Hematopoietic multipotent progenitor cell treated with erythropoietin and hydrocortisone succinate and interleukin-3 and kit ligand, for 4 days (in vitro differentiated cells): ENCODE measurements at regions not wholly inside any gene's neighbourhood (a gene's known extent, or its start where the extent isn't known, plus 50 kb on each side); places are given as distances from the start of the nearest gene placed in this dataset.
"Not testable (repeated sequence)": the region's sequence is repeated elsewhere in the genome, so short reads cannot be mapped to it uniquely, and the experiment has no call there.

ENCODE experiments used
- DNase-seq: peaks from one replicate; pipeline ENCODE4 v3.0.0-alpha.2; 2015

DNA sequence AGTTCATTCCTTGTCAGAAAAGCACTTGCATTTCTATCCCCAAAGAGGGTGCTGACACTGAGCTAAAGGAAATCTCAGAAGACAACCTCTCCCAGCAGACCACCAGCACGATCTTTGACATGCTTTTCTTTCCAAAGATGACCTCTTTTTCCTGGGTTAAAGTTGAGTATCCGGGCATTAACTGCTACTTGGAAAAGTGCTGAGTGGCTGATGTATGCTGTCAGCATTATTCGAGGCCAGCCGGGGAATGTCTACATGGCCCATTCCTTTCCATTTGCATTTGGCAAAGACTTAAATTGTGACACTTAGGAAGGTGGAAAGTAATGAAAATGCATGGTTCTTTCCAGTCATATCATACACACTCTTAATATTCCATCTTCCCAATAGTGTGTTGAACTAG lies 90.6 kb upstream of the SKAP2 start:
- no peak for DNase-seq

DNA sequence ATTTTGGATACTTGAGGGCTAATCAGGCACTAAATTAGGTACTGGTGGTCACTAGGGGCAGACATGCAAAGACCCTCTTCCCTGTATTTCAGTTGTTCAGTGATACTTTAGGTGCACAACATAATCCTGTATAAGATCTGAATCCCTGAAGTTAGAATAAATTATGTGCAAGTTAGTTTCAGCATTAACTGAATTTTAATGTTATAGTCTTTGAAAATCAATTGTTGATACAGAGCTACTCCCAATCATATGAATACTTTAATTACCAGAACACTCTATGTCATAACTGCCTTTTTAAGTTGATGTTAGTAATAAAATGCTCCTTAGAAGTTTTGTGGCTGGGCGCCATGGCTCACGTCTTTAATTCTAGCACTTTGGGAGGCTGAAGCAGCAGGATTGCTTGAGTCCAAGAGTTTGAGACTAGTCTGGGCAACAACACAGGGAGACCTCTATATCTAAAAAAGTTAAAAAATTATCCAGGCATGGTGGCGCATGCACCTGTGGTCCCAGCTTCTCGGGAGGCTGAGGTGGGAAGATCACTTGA lies 87.1 kb upstream of the SKAP2 start:
- no peak for DNase-seq

GRCh38 chr7:26950889-26951288 lies 86.5 kb upstream of the SKAP2 start:
- no peak for DNase-seq

- no peak for DNase-seq
Observed at GRCh38 chr7:26949319-26949718, 84.9 kb upstream of the SKAP2 start.

GRCh38 chr7:26948617-26949118 lies 84.3 kb upstream of the SKAP2 start:
- no peak for DNase-seq

- DNase-seq: no peak
Observed at GRCh38 chr7:26944501-26945358, 80.3 kb upstream of the SKAP2 start.

GRCh38 chr7:26937939-26938623 lies 73.7 kb upstream of the SKAP2 start:
- no peak for DNase-seq

DNA sequence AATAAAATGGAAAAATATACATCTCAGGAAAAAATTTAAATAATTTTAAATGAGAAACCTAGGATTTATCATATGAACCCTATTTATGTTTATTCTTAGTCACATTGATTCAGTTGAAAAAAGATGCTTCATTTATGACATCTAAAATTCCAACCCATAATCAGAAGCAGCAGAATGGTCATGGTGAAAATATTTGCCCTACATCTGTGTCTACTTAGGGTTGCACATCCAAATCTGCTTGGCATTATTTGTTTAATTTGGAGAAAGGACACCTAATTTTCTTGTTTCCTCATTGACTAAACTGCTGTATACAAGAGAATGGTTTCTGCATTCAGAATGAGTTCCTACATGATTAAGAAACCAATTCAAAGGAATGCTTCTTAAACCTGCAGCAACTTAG lies 72.9 kb upstream of the SKAP2 start:
- DNase-seq: no peak

- DNase-seq: not testable (repeated sequence)
Observed at GRCh38 chr7:26932616-26933015, 68.2 kb upstream of the SKAP2 start.

DNA sequence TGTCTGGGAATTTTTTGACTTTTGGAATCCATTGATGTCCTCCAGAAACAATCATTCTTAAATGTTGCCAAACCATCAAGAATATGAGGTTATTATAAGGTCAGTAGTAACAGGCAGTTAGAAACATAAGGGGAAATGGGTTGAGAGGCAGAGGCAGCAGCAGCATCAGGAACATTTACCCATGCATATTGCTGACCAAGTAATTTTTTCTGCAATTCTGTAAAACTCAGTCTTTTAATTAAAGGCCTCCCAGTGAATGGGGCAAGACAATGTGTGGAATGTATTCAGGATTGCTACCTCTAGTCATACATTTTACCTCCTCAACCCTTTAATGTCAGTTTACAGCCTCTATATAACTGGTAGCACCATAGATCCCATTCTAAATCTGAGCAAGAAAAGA lies 66.5 kb upstream of the SKAP2 start:
- no peak for DNase-seq

DNA sequence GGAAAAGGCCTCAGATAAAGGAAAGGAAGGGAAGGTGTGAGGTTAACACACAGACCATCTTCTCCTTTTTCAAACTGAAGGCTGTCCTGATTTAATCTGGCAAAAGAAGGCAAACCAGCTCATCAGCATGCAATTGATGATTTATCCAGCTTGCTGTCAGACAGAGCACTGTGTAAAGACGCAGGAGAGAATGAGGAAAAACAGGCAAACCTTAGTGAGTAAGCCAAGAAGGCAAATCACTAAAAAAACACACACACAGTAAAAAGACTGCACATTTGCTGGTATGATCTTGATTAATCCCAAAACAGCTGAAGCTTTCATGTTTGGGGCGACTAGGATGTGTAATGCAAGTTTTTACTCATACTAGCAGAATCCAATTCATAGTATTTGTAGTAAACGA lies 65.8 kb upstream of the SKAP2 start:
- DNase-seq: no peak

- DNase-seq: no peak
Observed at GRCh38 chr7:26928703-26929347, 64.4 kb upstream of the SKAP2 start.

DNA sequence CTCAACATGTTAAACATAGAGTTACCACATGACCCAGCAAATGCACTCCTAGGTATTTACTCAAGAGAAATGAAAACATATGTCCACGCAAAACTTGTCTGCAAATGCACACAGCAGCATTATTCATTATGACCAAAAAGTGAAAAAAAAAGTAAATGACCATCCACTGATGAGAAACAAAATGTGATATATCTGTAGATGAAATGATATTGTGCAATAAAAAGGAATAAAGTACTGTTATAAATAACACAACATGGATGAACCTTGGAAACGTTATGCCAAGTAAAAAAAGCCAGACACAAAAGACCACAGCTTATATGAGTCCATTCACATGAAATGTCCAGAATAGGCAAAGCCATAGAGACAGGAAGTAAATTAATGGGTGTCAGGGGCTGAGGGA lies 61.4 kb upstream of the SKAP2 start:
- DNase-seq: no peak

- no peak for DNase-seq
Observed at GRCh38 chr7:26924149-26924767, 59.9 kb upstream of the SKAP2 start.

DNA sequence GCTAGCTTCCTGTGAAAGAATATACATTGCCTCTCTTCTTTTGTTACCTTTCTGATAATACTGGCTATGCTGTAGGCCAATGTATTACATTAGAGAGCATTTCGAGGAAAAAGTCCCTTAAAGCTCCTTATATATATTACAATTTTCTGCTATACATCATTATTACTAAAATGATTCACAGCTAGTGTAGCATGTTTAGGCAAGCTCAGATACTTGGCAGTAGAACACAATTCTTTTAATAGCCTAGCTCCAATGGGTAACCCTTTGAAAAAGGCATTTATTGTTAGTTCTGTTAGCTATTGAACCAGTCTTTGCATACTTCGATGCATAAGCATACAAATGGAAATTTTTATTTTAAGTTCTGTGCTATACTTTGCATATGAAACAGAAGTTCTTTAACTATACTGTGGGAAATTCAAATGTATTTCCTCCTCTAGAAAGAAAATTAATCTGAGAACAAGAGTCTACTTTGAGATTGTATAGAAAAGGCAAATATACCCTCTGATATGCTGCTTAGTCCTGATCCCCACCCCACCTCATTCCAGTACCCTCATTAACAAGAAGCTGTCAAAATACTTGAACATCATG lies 55.6 kb upstream of the SKAP2 start:
- DNase-seq: no peak

GRCh38 chr7:26918241-26918640 lies 53.9 kb upstream of the SKAP2 start:
- DNase-seq: no peak

DNA sequence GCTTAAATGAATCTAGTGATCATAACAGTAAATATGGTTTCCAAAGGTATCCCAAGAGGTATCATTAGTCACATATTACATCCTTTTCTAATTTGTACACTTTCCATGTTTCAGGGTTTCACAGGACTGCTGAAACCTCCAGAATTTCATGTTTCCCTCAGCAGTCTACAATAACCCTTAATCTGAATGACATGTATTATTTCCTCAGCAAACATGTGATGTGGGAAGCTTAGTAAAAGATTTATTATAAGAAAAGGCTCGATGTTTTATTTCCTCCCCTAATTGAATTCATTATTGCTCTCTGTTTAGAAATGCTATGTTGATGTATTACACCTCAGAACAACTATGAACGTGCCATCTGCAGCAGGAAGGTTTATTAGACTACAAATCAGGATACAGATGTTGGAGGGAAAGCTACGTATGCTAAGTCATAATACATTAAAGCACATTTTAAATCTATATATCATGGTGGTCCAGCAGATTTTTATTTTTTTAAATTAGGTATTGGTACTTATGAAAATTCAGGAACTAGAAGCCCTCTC lies 52.5 kb upstream of the SKAP2 start:
- no peak for DNase-seq

DNA sequence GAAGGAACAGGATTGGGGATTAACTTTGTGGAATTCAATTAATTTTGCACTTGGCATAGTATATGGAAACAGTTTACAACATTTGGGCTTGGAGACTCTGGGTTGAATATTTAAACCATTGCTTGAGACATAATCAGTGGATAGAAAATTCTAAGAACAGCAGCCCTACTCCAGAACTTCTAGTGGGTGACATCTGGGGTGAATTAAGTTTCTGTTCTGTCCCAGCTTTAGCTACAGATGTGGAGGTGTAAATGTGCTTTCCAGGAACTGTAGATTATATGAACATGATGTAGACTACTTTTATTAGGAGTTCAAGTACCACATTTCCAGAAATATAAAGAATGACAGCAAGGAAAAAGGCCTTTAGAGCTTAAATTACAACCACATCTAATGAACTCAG lies 51.9 kb upstream of the SKAP2 start:
- DNase-seq: no peak
